ENCODE measurements at regions not wholly inside any gene's neighbourhood (a gene's known extent, or its start where the extent isn't known, plus 50 kb on each side); places are given as distances from the start of the nearest gene placed in this dataset.

- TF ChIP-seq CTCF (IDR thresholded peaks at IDR 0.05; ENCODE audit: low read depth, low read length): no peak
Observed at GRCh38 chr18:62629031-62629430, 86.3 kb upstream of the PHLPP1 start.

DNA sequence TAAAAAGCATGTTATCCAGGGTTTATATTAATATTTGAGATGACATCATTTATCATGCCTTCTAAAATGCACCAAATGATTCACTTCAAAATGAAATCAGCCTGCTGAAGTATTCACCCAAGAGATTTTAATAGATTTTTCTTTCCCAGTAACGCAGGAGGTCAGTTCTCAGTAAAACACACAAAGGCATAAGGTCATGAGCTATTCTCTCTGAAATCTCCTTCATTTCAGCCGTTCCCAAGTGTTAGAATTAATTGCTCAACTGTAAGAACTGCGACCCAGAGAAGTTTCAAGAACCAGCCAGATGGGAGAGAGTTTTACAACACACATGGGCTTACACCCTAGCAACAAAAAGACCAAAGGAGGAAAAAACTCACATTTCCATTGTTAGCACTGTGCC is 84.2 kb upstream of the PHLPP1 start:
- no peak for DNase-seq (ENCODE audit: extremely low read depth, low read depth)
- TF ChIP-seq CTCF (IDR thresholded peaks at IDR 0.05; ENCODE audit: low read depth, low read length): no peak

More at GRCh38 chr18:62629031-62629430, 86.3 kb upstream of the PHLPP1 start:
- DNase-seq (ENCODE audit: extremely low read depth, low read depth): no peak

- no peak for TF ChIP-seq CTCF (IDR thresholded peaks at IDR 0.05; ENCODE audit: low read depth, low read length)
- DNase-seq (ENCODE audit: extremely low read depth, low read depth): no peak
Observed at GRCh38 chr18:62632788-62633455, 82.4 kb upstream of the PHLPP1 start.

- no peak for TF ChIP-seq CTCF (IDR thresholded peaks at IDR 0.05; ENCODE audit: low read depth, low read length)
- DNase-seq (ENCODE audit: extremely low read depth, low read depth): peak; percentile 14
Observed at GRCh38 chr18:62634458-62634857, 80.9 kb upstream of the PHLPP1 start.

GRCh38 chr18:62634979-62635630 is 80.2 kb upstream of the PHLPP1 start:
- no peak for TF ChIP-seq CTCF (IDR thresholded peaks at IDR 0.05; ENCODE audit: low read depth, low read length)
- DNase-seq (ENCODE audit: extremely low read depth, low read depth): no peak

- no peak for TF ChIP-seq CTCF (IDR thresholded peaks at IDR 0.05; ENCODE audit: low read depth, low read length)
- no peak for DNase-seq (ENCODE audit: extremely low read depth, low read depth)
Observed at GRCh38 chr18:62637403-62637802, 77.9 kb upstream of the PHLPP1 start.

GRCh38 chr18:62637807-62638687 is 77.3 kb upstream of the PHLPP1 start:
- no peak for DNase-seq (ENCODE audit: extremely low read depth, low read depth)
- peak; percentile 31 for TF ChIP-seq CTCF (IDR thresholded peaks at IDR 0.05; ENCODE audit: low read depth, low read length)

Data from AG09319 (cell line).